HG03095 (cell line): ENCODE measurements at regions not wholly inside any gene's neighbourhood (a gene's known extent, or its start where the extent isn't known, plus 50 kb on each side); places are given as distances from the start of the nearest gene placed in this dataset.
"Not testable (repeated sequence)": the region's sequence is repeated elsewhere in the genome, so short reads cannot be mapped to it uniquely, and the experiment has no call there.

ENCODE experiments used
- ATAC-seq: cut with Tn5 transposase; IDR thresholded peaks from one replicate; pipeline ENCODE4 v1.9.1; 2021; ENCODE audit warnings: moderate library complexity; ENCODE audit not compliant: unreplicated experiment

DNA sequence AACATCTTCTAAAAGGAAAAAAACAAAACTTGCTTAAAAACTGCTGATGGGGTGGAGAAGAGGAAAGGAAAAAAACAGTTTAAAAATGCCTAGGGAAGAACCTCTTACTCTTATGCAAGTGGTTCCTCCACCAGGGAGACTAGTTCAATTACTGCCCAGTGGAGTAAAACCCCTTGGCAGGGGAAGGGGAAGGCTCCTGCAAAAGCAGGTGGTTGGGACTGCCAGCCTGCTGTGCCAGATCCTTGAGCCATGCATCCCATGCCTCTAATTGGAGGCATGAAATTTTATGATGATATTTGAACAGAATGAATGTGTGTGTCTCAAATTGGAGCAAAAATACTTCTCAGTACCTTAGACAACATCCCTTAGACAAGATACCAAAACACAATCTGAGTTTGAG, 118.8 kb downstream of the FSCB start:
- ATAC-seq, result no peak

DNA sequence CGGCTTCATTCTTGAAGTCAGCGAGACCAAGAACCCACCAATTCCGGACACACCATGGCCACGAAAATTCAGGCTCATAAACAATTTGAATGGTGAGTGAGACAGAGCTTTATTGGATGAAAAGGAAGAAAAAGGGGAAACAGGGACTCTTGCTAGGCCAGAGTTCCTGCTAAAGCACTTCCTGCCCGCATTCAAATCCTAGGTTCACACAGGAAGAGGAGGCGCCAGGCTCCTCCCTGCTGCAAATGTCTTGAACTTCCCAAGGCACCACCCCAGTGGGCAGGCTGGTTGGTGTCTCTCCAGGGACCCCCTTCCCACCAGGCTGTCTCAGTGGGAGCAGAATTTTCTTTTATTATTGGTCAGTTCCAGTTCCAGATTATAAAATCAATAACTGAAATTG, 121.2 kb downstream of the FSCB start:
- no peak for ATAC-seq

DNA sequence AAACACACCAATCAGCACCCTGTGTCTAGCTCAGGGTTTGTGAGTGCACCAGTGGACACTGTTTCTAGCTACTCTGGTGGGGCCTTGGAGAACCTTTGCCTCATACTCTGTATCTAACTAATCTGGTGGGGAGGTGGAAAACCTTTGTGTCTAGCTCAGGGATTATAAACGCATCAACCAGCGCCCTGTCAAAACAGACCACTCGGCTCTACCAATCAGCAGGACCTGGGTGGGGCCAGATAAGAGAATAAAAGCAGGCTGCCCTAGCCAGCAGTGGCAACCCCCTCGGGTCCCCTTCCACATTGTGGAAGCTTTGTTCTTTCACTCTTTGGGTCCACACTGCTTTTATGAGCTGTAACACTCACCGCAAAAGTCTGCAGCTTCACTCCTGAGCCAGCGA, 121.8 kb downstream of the FSCB start:
- not testable (repeated sequence) for ATAC-seq

DNA sequence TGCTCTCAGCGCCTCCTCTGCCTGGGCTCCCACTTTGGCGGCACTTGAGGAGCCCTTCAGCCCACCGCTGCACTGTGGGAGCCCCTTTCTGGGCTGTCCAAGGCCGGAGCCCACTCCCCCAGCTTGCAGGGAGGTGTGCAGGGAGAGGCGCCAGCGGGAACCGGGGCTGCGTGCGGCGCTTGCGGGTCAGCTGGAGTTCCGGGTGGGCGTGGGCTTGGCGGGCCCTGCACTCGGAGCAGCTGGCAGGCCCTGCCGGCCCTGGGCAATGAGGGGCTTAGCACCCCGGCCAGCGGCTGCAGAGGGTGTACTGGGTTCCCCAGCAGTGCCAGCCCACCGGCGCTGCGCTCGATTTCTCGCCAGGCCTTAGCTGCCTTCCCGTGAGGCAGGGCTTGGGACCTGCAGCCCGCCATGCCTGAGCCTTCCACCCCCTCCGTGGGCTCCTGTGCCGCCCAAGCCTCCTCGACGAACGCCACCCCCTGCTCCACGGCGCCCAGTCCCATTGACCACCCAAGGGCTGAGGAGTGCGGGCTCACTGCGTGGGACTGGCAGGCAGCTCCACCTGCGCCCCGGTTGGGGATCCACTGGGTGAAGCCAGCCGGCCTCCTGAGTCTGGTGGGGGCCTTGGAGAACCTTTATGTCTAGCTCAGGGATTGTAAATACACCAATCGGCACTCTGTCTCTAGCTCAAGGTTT, 122.3 kb downstream of the FSCB start:
- ATAC-seq, result not testable (repeated sequence)

DNA sequence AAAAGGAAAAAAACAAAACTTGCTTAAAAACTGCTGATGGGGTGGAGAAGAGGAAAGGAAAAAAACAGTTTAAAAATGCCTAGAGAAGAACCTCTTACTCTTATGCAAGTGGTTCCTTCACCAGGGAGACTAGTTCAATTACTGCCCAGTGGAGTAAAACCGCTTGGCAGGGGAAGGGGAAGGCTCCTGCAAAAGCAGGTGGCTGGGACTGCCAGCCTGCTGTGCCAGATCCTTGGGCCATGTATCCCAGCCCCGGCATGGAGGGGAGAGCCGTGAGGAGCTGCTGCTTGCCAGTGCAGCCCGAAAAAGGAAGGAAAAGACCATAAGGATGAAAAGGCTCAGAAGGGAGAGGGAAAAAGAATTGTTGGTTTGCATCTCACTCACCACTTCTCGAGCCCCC, 123.0 kb downstream of the FSCB start:
- no peak for ATAC-seq

DNA sequence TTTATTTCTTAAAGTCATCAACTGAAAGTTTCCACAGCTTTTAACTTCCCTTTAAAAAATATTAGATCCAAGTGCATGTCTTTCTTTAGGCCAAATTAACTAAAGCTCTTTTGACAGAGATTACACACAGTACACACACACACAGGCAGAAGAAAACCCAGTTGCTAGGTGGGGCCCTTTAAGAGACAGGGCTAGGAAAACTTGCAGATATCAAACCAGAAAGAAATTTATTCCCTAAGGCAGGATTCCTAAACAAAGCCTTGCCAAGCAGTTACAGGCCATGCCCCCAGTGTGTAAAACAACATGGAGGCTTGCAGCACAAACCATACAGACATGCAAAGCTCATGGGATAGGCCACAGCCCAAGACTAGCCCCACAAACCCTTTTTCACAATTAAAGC, 123.4 kb downstream of the FSCB start:
- no peak for ATAC-seq

DNA sequence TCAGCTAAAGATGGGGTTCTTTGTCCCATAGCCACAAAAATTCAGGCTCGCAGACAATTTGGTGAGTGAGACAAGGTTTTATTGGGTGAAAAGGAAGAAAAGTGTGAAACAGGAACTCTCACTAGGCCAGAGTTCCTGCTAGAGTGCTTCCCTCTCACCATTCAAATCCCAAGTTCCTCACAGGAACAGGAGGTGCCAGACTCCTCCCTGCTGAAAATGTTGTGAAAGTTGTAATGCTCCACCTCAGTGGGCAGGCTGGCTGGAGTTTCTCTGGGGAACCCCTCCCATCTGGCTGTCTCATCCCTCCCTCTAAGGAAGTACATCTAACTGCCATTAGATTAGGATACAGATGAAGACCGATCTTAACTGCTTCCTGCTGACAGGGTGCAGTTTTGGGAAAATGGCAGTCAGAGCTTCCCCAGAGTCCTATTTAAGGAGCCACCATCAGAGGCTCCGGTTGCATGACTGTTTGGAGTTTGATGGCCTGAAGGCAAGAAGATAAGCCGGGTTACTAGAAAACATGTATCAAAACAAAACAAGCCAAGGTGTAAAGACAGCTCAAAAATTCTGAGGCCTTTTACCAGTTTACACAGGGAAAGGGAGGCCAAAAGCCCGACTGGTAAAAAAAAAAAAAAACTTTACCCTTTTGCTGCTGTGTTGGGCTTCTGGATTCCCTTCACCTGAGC, 127.6 kb downstream of the FSCB start:
- no peak for ATAC-seq

DNA sequence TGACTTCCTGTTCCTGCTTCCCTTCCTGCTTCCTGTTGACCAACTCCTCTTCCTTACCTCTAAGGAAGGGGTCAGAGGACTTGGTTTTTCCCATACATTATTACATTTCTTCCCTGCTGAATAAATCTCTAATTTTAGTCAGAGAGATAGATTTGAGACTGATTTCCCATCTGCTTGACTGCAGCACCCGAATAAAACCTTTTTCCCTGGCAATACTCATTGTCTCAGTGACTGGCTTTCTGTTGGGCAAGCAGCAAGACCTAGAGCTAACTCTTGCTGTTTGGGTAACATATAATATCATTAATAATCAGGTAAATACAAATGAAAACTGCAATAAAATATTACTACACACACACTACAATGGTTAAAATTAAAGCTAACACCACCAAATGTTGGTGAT, 132.2 kb downstream of the FSCB start:
- no peak for ATAC-seq

DNA sequence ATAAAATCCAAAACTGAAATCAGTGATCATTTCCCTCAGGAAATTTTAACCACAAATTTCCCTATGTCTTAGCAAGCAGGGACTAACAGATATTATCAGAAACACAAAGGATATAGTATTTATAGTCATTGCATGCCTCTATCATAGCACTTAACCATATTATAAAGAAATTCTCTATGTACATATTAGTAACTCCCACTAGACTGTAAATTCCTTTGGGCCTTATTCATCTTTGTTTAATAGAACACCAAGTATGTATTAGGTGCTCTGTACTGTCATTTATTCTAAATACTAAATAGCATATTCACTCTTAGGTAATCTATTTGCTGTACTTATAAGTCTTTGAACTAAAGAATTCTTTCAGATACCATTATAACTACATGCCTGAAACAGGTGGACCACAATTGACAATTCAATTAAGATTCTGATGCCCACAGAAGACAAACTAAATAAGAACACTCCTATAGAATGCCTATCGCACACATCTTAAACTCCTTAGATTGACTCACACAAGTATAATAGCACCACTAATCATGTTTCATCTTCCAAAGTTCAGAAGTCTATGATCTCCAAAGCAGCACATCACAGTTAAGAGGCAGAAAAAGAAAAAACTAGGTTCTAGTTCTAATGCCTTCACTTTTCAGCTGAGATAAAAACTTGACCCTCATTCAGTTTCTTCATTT, 134.1 kb downstream of the FSCB start:
- ATAC-seq, result no peak

DNA sequence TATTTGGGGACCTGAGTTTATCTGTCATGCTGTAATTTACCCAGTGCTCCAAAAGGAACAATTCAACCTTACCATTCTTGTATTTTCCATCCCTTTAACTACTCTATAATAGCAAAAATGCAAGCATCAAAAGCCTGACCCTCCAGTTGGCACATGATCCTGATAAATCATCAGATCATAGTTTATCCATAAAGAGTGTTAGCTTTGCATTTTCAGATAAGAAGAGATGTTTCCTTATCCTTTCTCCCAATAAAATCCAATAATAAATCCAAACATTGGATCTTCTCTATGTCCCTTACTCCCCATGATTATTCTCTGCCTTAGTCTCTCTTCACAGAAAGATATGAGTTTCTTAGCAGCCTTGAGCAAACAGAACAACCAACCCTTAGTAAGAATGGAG, 134.9 kb downstream of the FSCB start:
- no peak for ATAC-seq

DNA sequence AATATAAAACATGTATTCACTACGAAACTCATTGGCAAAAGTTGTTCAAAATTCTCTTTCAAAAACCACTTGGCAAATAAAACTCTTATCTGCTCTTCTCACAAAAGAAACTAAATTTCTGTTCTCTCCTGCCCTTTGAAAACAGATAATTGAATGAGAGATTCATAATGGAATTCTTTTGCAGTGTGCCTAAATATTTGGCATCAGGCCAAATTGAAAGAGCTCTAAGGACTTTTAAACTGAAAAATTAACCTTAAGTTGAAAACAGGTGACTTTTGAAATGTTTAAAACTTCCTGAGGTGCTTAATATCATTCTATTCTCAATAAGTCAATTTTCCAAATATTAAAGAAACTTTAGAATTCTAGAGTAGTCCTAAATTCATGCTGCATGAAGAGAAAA, 136.4 kb downstream of the FSCB start:
- no peak for ATAC-seq

DNA sequence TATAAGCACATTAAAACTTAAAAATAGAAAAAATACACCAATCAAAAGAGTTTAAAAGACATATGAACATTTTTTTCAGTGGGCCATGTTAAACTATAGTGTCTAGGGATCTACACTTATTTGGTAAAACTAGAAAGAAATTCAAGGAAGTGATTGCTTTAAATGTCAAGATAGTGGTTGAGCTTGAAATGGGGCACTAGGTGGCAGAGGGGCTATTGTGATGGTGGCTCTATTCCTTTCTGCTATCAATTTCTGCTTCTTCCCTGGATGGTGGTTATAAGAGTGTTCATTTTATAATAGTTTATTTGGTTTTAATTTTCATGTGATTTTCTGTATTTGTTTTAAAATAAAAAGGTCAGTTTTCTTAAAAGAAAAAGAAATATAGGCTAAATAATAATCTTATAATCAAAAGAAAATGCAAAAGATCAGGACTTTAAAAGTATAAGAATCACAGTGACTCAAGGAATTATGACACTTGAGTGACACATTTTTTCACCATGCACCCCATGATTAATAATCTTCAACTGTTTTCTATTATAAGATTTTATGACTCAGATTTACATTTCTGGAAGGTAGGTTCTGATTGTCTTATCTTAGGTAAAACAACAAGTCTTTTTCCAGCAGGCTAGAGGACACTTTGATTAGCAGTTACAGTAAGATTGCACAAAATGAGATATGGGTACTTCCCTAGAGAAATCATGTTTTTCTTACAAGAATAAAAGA, 137.5 kb downstream of the FSCB start:
- no peak for ATAC-seq

DNA sequence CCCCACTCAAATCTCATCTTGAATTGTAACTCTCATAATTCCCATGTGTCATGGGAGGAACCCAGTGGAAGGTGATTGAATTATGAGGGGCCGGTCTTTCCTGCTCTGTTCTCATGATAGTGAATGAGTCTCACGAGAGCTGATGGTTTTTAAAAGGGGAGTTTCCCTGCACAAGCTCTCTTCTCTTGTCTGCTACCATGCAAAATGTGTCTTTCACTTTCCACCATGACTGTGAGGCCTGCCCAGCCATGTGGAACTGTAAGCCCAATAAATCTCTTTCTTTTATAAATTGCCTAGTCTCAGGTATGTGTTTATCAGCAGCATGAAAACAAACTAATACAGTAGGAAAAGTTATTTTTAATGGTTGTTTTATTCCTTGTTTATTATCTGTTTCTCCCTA, 146.0 kb downstream of the FSCB start:
- no peak for ATAC-seq

DNA sequence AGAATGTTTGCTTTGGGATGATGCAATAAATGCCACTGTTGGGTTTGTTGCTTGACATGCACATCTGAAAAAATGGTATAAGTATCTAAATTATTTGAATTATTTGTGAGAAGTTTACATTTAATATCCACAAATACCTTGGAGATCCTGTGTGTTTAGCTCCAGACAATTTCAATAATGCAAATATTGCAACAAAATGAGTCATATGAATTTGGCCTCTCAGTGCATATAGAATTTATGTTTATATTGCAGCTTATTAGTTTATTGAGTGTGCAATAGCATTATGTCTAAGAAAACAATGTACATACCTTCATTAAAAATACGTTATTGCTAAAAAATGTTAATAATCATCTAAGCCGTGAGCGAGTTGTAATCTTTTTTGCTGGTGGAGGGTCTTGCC, 153.3 kb downstream of the FSCB start:
- no peak for ATAC-seq

DNA sequence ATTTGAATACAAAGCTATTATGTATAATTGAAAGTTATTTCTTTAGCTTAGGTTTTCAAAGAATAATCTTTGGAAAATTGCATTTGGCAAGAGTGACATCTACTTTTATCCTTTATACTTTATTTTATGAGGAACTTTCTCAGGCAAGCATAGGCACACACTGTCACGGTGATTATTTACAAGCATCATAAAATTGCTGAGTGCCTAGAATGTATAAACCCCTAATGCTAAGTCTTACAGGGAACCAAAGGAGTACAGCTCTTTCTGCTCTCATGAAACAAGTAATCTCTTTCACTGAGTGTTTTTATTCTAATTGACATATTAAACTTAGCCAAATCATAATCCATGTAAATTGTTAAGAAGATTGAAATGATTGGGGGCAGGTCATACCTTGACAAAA, 154.9 kb downstream of the FSCB start:
- ATAC-seq, result no peak

DNA sequence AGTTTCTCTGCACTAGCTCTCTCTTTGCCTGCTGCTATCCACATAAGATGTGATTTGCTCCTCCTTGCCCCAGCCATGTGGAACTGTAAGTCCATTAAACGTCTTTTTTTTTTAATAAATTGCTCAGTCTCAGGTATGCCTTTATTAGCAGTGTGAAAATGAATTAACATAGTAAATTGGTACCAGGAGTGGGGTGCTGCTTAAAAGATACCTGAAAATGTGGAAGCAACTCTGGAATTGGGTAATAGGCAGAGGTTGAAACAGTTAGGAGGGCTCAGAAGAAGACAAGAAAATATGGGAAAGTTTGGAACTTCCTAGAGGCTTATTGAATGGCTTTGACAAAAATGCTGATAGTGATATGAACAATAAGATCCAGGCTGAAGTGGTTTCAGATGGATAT, 159.8 kb downstream of the FSCB start:
- ATAC-seq, result no peak

DNA sequence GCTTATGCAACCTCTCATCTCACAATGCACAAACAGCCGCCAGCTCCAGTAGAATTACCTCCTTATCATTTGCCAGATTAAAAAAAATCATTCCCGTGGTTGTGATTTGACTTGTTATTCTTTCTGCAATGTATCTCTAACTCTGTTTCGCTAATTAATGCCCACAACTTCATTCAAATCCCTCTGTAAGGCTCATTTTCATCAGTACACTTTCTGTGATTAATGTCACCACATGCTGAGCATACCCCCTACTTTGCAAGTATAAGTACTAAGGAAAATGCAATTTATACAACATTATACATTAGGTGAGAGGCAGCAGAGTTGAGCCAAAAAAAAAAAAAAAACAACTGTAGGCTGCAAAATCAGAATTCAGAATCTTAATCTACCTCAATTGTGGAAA, 166.0 kb downstream of the FSCB start:
- no peak for ATAC-seq

DNA sequence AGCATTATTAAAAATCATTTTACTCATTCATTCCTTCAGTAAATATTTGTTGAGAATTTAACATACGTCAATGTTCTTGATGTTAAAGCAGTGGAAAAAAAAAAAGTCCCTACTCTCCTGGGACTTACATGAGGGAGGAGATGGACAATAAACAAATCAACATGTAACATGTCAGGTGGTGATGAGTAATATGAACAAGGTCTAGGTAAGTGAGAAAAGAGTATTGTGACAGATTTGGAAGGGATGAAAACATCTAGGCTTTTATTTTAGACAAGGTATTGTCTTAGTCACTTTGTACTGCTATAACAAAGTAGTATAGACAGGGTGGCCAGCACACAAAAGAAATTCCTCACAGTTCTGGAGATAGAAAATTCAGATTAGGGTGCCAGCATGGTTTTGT, 167.2 kb downstream of the FSCB start:
- no peak for ATAC-seq

DNA sequence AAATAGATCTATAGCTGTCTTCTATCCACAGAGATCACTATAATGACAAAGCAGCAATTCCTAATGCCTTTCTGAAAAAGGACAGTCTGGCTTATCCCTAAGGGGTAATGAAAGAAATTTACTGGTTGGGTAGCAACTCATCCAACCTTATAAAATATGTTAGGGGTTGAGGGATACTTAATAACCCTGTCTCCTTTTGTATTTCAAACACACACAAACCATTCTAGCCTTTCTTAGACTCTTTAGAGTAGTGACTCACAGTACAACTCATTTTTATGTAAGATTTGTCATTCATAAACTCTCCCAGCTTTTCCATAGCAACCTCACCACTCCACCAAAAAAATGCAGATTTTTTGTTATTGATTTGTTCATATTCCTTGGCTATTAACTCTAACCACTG, 167.9 kb downstream of the FSCB start:
- no peak for ATAC-seq

DNA sequence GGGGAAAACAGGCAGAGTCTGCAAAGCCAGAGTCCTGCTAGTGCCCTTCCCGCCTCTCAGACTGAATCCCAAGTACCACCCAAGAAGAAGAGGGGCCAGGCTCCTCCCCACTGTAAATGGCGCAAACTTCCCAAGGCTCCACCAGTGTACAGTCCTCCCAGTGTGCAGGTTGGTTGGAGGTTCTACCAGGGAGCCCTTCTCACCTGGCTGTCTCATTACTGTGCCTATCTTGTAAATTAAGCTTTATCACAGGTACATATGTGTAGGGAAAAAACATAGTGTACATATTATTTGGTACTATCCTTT, 189.7 kb downstream of the FSCB start:
- no peak for ATAC-seq

DNA sequence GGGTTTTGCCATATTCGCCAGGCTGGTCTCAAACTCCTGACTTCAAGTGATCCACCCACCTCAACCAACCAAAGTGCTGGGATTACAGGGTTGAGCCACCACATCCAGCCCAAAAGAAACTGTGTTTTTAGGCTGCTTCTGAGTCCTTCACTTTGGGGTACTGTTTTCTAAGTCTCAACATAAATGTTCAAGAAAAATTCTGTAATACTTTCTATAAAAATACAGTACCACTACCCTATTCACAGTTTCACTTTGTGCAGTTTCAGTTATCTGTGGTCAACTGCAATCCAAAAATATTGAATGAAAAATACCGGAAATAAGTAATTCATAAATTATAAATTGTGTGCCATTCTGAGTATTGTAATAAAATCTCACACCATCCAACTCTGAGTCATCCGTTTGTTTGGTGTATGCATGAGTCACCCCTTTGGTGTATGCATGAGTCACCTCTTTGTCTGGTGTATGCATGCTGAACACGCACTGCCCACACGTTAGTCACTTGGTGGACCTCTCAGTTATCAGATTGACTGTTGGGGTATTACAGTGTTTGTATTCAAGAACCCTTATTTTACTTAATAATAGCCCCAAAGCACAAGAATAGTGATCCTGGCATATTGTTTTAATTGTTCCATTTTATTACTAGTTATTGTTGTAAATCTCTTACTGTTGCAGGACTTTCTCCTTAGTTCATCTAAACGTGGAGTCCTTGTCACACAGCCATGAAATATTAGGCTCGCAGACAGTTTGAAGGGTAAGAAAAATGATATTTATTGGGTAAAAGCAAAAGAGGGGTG, 190.2 kb downstream of the FSCB start:
- no peak for ATAC-seq
